OCI-LY3 (cell line): ENCODE measurements at regions not wholly inside any gene's neighbourhood (a gene's known extent, or its start where the extent isn't known, plus 50 kb on each side); places are given as distances from the start of the nearest gene placed in this dataset.

ENCODE experiments used
- EZH2phosphoT487 ChIP-seq: fragments of 200-600 bp; shearing (Covaris generic); IDR thresholded peaks from 2 replicates; pipeline ENCODE4 v1.6.1; 2018; ENCODE audit warnings: antibody characterized with exemption, mixed run types, low read depth
- TF ChIP-seq, protein P1 (sequence below): fragments of 200-600, 300-600 bp; sonication (generic); IDR thresholded peaks from 2 replicates; pipeline ENCODE4 v1.5.1; 2014; ENCODE audit warnings: antibody characterized with exemption, low read length, low read depth

DNA sequence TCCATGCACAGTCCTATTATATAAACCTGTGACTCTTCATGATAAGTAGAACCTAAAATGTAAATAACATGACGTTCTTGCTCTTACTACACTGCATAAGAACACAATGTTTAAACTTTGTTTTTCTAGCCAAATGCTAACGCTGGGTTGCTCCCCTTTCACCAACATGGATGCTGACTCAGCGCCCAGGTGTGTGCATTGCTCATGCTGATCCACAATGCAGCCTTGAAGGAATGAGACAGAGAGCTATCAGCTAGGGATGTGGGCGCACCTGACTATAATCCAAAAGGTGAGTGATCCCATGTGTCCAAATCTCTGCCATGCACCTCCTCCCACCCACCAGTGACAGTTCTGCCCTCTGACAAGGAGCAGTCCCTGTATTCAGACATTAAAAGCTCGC, 235.0 kb downstream of the IRS1 start:
- TF ChIP-seq, protein P1, sequence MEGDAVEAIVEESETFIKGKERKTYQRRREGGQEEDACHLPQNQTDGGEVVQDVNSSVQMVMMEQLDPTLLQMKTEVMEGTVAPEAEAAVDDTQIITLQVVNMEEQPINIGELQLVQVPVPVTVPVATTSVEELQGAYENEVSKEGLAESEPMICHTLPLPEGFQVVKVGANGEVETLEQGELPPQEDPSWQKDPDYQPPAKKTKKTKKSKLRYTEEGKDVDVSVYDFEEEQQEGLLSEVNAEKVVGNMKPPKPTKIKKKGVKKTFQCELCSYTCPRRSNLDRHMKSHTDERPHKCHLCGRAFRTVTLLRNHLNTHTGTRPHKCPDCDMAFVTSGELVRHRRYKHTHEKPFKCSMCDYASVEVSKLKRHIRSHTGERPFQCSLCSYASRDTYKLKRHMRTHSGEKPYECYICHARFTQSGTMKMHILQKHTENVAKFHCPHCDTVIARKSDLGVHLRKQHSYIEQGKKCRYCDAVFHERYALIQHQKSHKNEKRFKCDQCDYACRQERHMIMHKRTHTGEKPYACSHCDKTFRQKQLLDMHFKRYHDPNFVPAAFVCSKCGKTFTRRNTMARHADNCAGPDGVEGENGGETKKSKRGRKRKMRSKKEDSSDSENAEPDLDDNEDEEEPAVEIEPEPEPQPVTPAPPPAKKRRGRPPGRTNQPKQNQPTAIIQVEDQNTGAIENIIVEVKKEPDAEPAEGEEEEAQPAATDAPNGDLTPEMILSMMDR: no peak
- TF ChIP-seq EZH2phosphoT487: no peak
